Activated naive CD8-positive, alpha-beta T cell (primary cell): ENCODE measurements at regions not wholly inside any gene's neighbourhood (a gene's known extent, or its start where the extent isn't known, plus 50 kb on each side); places are given as distances from the start of the nearest gene placed in this dataset.

Source experiments
- H3K27ac Mint-ChIP-seq: one replicate; pipeline ENCODE4 v1.8.0; 2021; ENCODE audit warnings: mixed read lengths
- H3K27me3 Mint-ChIP-seq: one replicate; pipeline ENCODE4 v1.8.0; 2021; ENCODE audit warnings: mixed read lengths
- H3K36me3 Mint-ChIP-seq: one replicate; pipeline ENCODE4 v1.8.0; 2021; ENCODE audit warnings: mixed read lengths
- H3K4me1 Mint-ChIP-seq: one replicate; pipeline ENCODE4 v1.8.0; 2021; ENCODE audit warnings: low read depth, mixed read lengths
- H3K4me3 Mint-ChIP-seq: one replicate; pipeline ENCODE4 v1.8.0; 2021; ENCODE audit warnings: mild to moderate bottlenecking, mixed read lengths
- H3K9me3 Mint-ChIP-seq: one replicate; pipeline ENCODE4 v1.8.0; 2021; ENCODE audit warnings: low read depth, mixed read lengths

DNA sequence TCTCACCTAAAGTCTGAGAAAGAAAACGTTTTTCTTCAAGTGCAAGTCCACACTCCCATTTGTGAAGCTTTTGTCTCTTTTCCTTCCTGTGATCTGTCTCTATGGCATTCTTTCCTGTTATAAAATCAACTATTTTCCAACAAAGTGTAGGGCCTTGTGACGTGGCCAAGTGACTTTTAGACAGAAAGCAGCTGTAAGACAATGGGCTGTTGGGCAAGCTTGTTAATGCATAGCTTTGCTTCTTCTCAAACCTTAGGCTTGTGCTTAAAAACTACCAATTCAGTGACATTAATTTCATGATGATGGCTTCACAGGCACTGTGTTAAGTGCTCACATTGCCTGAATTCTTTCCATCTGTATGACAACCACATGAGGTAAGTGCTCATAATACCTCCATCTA lies 83.5 kb downstream of the VCY1B start:
- Mint-ChIP-seq H3K4me3 (no peak overlapping the region), H3K27ac (no peak overlapping the region), H3K27me3 (no peaks in the 10 kb centered on the region), H3K4me1 (no peaks in the 10 kb centered on the region), H3K9me3 (no peaks in the 10 kb centered on the region), H3K36me3 (no peaks in the 10 kb centered on the region)

DNA sequence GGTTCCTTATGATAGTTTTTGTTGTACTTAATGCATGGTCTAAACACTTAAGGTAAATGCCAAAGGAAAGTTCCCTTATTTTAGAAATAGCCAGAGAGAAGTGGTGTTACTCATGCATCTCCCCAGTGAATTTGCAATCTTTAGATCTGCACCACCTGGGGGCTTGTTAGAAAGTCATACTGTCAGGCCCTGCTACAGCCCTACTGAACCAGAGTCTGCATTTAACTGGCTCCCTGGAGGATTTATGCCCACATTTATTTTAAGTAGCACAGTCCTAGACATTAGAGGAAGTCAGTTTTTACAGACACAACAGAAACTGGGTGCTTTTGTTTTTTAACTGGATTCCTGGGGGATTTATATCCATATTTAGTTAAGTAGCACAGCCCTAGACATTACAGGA lies 89.6 kb downstream of the VCY1B start:
- Mint-ChIP-seq H3K27me3 (no peaks in the 10 kb centered on the region), H3K9me3 (no peaks in the 10 kb centered on the region), H3K4me1 (no peaks in the 10 kb centered on the region), H3K36me3 (no peaks in the 10 kb centered on the region), H3K4me3 (no peak overlapping the region), H3K27ac (no peak overlapping the region)

DNA sequence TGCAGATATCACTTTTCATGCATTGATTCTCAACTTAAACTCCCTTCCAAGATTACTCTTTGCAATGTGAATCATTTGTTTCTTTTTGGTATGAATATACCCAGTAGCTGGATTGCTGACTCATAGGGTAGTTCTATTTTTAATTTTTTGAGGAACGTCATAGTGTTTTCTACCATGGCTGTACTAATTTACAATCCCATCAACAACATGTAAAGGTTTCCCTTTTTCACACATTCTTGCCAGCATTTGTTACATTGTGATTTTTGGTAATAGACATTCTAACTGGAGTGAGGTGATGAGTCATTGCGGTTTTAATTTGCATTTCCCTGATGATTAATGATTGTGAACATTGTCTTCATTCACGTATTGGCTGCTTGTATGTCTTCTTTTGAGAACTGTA lies 126.7 kb downstream of the VCY1B start:
- Mint-ChIP-seq H3K36me3 (no peaks in the 10 kb centered on the region), H3K9me3 (no peaks in the 10 kb centered on the region), H3K27ac (no peak overlapping the region), H3K27me3 (no peaks in the 10 kb centered on the region), H3K4me3 (no peak overlapping the region), H3K4me1 (peaks cover 12% of the 10 kb centered on the region)

DNA sequence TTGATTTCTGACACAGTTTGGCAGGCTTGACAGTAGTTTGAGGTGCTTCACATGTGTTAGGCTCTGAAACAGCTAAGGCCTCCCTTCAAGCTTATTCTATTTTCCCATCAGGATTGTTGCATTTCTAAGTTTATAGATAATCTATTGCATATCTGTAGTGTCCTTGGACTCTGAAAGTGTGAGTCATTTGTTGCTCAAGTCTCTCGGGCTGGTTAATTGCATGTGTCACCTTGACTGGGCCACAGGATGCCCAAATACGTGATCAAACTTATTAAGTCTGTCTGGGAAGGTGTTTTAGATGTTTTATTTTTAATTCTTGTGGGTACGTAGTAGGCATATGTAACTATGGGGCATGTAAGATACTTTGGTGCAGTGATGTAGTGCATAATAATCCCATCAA lies 166.0 kb downstream of the VCY1B start:
- H3K27ac Mint-ChIP-seq: no peak overlapping the region
- H3K4me3 Mint-ChIP-seq: no peak overlapping the region
- no peaks in the 10 kb centered on the region for H3K9me3 Mint-ChIP-seq
- H3K36me3 Mint-ChIP-seq: no peaks in the 10 kb centered on the region
- H3K4me1 Mint-ChIP-seq: no peaks in the 10 kb centered on the region
- H3K27me3 Mint-ChIP-seq: no peaks in the 10 kb centered on the region

DNA sequence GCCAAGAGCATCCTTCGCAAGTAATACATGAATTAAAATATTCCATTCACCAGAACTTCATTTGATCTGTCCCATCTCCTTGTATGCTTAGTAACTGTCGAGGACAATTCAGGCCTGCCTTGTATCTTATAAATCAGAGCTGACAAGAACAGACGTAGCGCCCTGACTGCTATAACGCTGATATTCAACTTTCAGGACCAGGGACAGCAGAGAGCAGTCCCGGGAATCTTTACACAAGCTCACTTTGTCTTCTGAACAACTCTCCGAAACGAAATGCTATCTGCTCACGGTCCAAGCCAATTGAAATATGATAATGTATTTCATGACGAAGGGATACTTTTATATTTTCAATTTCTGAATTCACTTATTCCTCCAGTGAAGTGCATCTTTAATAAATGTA lies 175.7 kb downstream of the VCY1B start:
- peaks cover 7% of the 10 kb centered on the region for H3K4me1 Mint-ChIP-seq
- no peak overlapping the region for H3K27ac Mint-ChIP-seq
- H3K27me3 Mint-ChIP-seq: no peaks in the 10 kb centered on the region
- H3K9me3 Mint-ChIP-seq: no peaks in the 10 kb centered on the region
- H3K4me3 Mint-ChIP-seq: no peak overlapping the region
- no peaks in the 10 kb centered on the region for H3K36me3 Mint-ChIP-seq

DNA sequence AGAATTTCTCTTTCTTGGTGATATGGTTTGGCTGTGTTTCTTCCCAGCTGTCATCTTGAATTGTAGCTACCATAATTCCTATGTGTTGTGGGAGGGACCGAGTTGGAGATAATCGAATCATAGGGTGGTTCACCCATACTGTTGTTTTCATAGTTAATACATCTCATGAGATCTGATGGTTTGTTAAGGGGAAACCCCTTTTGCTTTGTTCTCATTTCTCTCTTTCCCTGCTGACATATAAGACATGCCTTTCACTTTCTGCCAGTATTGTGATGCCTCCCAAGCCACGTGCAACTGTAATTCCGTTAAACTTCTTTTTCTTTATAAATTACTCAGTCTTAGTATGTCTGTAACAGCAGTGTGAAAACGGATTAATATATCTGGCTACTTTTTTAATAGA lies 179.0 kb downstream of the VCY1B start:
- Mint-ChIP-seq H3K9me3 (no peaks in the 10 kb centered on the region), H3K36me3 (no peaks in the 10 kb centered on the region), H3K4me3 (no peak overlapping the region), H3K27me3 (peaks cover 7% of the 10 kb centered on the region), H3K27ac (peak overlapping the region; percentile 25), H3K4me1 (peaks cover 7% of the 10 kb centered on the region)

DNA sequence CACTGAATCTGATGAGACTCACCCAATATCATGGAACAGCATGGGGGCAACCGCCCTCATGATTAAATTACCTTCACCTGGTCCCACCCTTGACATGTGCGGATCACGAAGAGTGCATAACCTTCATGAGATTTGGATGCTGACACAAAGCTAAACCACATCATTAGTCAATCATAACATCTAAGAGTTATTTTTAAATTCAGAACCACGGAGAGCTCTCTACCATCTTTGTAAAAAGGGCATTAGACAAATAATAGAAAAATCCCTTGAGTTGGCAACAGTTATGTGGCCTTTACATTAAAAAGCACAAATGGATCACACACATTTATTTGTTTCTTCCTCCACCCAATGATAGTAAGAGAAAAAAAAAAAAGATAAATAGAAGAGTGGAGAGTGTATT lies 182.2 kb downstream of the VCY1B start:
- H3K4me1 Mint-ChIP-seq: peaks cover 7% of the 10 kb centered on the region
- no peak overlapping the region for H3K27ac Mint-ChIP-seq
- H3K4me3 Mint-ChIP-seq: no peak overlapping the region
- H3K27me3 Mint-ChIP-seq: peaks cover 7% of the 10 kb centered on the region
- H3K36me3 Mint-ChIP-seq: no peaks in the 10 kb centered on the region
- no peaks in the 10 kb centered on the region for H3K9me3 Mint-ChIP-seq

DNA sequence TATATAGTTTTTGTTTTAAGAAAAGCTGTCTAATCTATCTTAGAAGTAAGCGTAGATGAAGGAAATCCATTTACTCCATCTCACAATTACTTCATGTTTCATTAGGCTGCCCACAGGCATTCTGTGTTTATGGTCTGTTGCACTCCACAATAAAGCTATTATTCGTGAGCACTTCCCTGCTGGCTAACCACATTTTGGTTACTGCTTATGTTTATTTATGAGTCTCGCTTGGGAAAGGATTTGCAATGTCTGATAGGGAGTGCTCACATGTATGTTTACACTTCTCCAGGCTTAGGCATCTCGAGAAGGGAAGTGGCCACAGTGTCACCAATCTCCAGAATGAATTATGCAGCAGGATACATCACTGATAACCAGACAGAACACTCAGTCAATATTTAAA lies 190.9 kb downstream of the VCY1B start:
- Mint-ChIP-seq H3K4me3 (no peak overlapping the region), H3K4me1 (no peaks in the 10 kb centered on the region), H3K9me3 (no peaks in the 10 kb centered on the region), H3K27me3 (no peaks in the 10 kb centered on the region), H3K36me3 (no peaks in the 10 kb centered on the region), H3K27ac (no peak overlapping the region)

DNA sequence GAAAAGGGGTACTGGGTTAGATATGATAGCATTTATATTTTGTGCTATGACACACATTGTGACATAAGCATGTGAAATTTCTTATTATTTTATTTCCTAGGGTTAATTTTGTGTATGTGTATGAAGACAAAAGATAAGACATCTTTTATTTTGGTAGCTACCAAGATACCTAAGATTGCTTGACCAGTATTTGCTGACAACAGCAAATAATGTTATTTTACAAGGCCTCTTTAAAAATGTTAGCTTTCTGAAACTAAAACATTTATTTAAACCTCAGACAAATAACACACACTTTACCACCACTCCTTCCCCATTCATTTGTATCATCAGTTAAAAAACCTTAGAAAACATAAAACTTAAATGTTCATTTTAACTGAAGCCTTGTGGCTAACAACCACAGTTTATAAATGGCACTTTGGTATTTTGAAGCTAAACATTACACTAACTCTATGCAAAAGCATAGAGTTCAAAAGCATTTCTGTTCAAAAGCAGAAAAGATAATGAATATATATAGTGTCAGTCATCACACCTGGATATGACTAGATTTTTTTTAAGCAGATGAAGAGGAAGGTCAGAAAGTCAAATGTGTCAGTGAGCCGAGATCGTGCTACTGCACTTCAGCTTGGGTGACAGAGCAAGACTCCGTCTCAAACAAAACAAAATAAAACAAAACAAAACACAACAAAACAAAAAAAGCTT lies 193.0 kb downstream of the VCY1B start:
- no peaks in the 10 kb centered on the region for H3K4me1 Mint-ChIP-seq
- H3K9me3 Mint-ChIP-seq: no peaks in the 10 kb centered on the region
- H3K4me3 Mint-ChIP-seq: no peak overlapping the region
- no peak overlapping the region for H3K27ac Mint-ChIP-seq
- no peaks in the 10 kb centered on the region for H3K27me3 Mint-ChIP-seq
- H3K36me3 Mint-ChIP-seq: no peaks in the 10 kb centered on the region

DNA sequence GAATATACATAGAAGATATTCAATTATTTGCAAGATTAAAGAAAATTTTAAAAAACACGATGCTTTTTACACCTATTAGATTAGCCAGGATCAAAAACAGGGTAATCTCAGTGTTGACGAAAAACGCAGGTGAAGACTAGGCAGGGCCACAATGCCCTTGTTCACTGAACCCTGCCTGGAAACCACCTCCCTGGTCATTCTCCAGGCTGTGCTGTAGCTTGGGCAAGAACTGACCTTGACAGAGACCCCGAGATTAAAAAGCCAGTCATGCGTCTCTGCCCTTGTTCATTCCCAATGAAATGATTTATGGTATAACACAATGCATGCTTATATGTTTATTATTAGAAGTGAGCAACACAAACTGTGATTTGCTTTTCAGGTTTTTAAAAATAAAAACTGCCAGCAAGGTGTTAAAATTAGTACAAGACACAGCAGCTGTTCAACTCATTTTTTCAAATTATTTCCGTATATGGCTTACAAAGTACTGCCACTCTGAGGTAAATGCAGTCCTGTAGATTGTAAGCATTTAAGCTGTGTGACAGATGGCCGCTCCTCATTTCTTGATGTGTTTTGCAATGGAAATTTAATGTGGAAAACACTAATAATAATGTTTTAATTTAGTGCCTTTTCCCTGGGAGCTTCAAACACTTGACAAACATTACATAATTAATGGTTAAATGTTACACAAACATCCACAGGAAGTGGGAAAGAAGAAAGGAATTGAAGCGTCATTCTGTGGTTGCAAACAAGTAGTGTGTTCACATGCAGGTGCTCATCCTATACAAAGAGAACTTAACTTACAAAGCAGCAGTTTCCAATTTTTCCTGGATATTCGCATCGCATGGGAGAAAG lies 200.2 kb downstream of the VCY1B start:
- Mint-ChIP-seq H3K4me1 (peaks cover 17% of the 10 kb centered on the region), H3K9me3 (no peaks in the 10 kb centered on the region), H3K27ac (peak overlapping the region; percentile 47), H3K36me3 (peaks cover 2% of the 10 kb centered on the region), H3K27me3 (no peaks in the 10 kb centered on the region), H3K4me3 (peak overlapping the region; percentile 77)

DNA sequence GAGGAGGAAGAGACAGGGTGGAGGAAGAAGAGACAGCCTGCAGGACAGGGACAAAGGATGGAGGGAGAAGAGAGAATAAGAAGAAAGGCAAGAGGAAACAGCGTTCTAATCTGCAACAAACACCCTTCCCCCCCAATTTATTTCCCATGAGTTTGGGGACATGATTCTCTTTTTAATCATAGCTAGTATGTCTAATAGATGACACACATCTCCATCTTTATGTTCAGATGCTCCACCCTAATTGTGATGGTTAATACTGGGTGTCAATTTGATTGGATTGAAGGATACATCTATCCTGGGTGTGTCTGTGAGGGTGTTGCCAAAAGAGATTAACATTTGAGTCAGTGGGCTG lies 200.8 kb downstream of the VCY1B start:
- peak overlapping the region; percentile 77 for H3K4me3 Mint-ChIP-seq
- H3K36me3 Mint-ChIP-seq: peaks cover 2% of the 10 kb centered on the region
- H3K4me1 Mint-ChIP-seq: peaks cover 17% of the 10 kb centered on the region
- H3K27me3 Mint-ChIP-seq: no peaks in the 10 kb centered on the region
- H3K27ac Mint-ChIP-seq: peak overlapping the region; percentile 47
- no peaks in the 10 kb centered on the region for H3K9me3 Mint-ChIP-seq

DNA sequence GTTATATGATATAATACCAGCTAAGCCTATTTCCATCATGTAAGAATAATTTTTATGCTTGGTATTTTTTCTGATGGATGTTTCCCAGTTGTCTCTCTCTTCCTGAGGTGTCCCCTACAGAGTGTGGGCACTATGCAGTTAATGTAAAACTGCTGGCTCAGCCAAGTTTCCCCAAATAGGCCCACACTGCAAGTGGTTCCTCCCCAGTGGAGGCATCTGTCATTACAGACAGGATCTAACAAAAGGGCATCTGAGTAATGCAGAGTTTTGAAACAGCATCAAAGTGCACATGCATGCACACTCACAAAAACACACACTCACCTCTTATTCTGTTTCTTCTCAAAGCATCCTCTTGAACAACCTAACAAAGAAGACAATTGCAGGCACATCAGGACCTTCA lies 221.0 kb downstream of the VCY1B start:
- Mint-ChIP-seq H3K4me1 (no peaks in the 10 kb centered on the region), H3K36me3 (no peaks in the 10 kb centered on the region), H3K27me3 (no peaks in the 10 kb centered on the region), H3K9me3 (no peaks in the 10 kb centered on the region), H3K4me3 (no peak overlapping the region), H3K27ac (no peak overlapping the region)

DNA sequence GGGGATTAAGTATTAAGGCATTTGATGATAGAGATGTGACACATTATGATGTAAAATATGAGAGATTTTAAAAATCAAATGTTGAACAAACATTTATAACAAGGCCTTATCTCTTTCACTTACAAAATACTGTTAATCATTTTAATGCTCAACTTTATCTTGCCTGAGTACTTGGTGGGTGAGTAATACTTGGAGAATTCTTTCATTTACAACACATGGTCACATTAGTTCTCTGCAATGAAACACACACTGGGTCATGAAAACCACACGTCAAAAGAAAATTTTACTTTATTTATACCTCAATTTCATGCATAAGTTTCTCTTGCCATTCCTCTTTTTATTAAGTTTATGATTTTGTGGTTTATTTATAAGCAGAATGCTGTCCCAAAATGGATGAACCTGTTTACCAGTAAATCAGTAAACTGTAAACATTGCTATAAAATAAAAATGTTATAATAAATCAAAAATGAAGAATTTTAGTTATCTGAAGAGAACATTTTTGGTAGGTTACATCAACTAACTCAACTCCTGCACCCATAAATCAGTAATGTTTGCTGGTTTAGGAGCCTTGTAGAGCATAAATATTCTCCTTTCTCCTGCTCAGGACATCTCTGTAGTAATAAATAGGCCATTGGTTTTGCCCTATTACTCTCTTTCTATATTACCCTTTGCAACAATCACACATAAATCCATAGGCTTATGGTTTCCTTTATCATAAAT lies 233.5 kb upstream of the NLGN4Y start:
- Mint-ChIP-seq H3K9me3 (no peaks in the 10 kb centered on the region), H3K36me3 (no peaks in the 10 kb centered on the region), H3K27me3 (no peaks in the 10 kb centered on the region), H3K4me3 (no peak overlapping the region), H3K27ac (no peak overlapping the region), H3K4me1 (no peaks in the 10 kb centered on the region)

DNA sequence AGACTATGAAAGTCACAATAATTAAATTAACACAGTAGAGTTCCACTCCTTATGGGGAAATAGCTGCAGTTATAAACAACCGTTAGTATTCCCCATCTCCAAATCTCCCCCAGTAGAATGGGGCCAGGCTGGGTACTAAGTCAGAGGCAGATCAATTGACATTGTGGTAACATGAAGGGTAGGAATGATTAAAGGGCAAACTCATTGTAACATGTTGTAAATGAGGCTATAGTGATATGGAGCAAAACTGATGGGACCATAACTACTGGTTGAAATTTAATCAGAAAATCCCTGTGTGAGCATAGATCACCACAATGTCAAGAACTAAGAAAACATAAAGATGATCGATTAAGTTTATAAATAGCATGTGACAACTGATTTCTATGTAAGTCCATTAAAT lies 231.9 kb upstream of the NLGN4Y start:
- no peaks in the 10 kb centered on the region for H3K36me3 Mint-ChIP-seq
- H3K27me3 Mint-ChIP-seq: no peaks in the 10 kb centered on the region
- H3K4me1 Mint-ChIP-seq: no peaks in the 10 kb centered on the region
- H3K4me3 Mint-ChIP-seq: no peak overlapping the region
- no peak overlapping the region for H3K27ac Mint-ChIP-seq
- no peaks in the 10 kb centered on the region for H3K9me3 Mint-ChIP-seq

DNA sequence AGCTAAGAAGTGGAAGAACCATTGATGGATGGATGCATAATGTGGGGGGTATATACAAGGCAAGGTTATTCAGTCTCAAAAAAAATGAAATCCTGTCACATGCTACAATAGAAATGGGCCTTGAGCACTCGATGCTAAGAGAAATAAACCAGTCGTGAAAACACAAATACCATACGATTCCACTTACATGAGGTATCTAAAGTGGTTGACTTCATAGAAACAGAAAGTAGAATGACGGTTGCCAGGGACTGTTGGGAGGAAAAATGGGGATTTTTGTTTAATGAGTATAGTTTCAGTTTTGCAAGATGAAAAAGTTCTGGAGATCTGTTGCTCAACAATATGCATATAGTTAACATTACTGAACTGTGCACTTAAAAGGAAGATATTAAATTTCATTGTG lies 223.6 kb upstream of the NLGN4Y start:
- Mint-ChIP-seq H3K9me3 (no peaks in the 10 kb centered on the region), H3K4me1 (peaks cover 25% of the 10 kb centered on the region), H3K27me3 (no peaks in the 10 kb centered on the region), H3K4me3 (peak overlapping the region; percentile 6), H3K36me3 (no peaks in the 10 kb centered on the region), H3K27ac (peak overlapping the region; percentile 76)
